ENCODE measurements at regions not wholly inside any gene's neighbourhood (a gene's known extent, or its start where the extent isn't known, plus 50 kb on each side); places are given as distances from the start of the nearest gene placed in this dataset.

DNA sequence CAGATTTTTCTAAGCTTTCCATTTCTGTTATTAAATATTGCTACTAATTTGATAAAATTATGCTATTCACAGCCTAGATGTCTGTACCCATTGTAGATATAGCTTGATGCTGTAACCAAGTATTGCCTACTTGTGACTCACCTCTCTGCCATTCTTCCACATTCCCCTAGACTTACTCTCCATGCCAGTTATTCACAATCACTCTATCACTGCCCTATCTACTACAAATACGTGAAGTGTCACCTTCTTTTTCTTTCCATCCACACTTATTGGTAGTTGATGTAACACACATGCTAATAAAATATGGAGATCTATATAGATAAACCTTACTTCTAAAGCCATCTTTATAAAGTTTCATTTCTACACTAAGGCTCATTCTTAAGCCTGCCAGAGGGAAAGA lies 179.4 kb upstream of the PACRGL start:
- Histone ChIP-seq H3K4me1 (ENCODE audit: control insufficient read depth, insufficient read depth, low read length) (no peaks in the 10 kb centered on the region), H3K9ac (ENCODE audit: low read depth, low read length) (no peak overlapping the region), H3K9me3 (ENCODE audit: control insufficient read depth, insufficient read depth, low read length) (no peaks in the 10 kb centered on the region), H3K27ac (ENCODE audit: low read depth, low read length) (no peak overlapping the region), H3K27me3 (ENCODE audit: control insufficient read depth, insufficient read depth, low read length) (no peaks in the 10 kb centered on the region), H3K36me3 (ENCODE audit: control insufficient read depth, insufficient read depth, low read length) (no peaks in the 10 kb centered on the region), H3K4me3 (ENCODE audit: low read depth, low read length) (no peak overlapping the region)

DNA sequence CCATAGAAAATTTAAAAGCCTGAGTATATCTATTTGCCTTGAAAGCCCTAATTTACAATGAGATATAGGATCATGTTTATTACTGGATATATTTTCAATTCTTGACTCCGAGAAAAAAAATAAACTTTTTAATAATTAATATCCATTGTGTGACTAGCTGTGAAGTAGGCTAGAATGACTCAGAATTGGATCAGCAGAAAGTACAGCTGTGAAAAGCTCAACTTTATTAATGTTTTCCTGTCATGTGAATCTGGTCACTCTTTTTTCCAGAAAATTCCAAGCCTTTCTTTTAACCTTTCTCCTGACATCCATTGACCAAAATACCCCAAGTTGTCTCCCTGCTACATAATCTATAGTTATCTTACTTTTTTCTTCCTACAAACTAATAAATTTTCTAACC lies 171.8 kb upstream of the PACRGL start:
- no peak overlapping the region for H3K9ac ChIP-seq (ENCODE audit: low read depth, low read length)
- no peaks in the 10 kb centered on the region for H3K9me3 ChIP-seq (ENCODE audit: control insufficient read depth, insufficient read depth, low read length)
- no peaks in the 10 kb centered on the region for H3K4me1 ChIP-seq (ENCODE audit: control insufficient read depth, insufficient read depth, low read length)
- no peaks in the 10 kb centered on the region for H3K36me3 ChIP-seq (ENCODE audit: control insufficient read depth, insufficient read depth, low read length)
- H3K27me3 ChIP-seq (ENCODE audit: control insufficient read depth, insufficient read depth, low read length) = no peaks in the 10 kb centered on the region
- no peak overlapping the region for H3K27ac ChIP-seq (ENCODE audit: low read depth, low read length)
- H3K4me3 ChIP-seq (ENCODE audit: low read depth, low read length) = no peak overlapping the region

DNA sequence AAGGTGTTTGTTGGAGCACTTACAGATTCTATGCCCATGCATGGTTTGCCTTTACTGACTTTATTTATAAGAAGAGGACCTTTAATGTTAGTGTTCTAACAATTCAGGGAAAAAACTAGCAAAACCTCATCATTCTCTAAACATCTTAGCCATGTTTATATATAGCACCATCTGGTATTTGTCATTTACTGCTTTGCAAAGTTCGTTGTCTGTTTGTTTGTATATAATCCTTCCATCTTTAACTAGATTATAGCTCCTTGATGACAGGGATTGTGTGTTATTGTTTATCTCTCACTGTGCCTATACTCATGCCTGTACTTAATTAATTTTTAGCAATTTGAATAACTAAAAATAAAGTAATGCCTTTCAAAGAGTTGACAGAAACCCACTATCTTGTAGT lies 170.6 kb upstream of the PACRGL start:
- H3K4me3 ChIP-seq (ENCODE audit: low read depth, low read length) = no peak overlapping the region
- no peaks in the 10 kb centered on the region for H3K4me1 ChIP-seq (ENCODE audit: control insufficient read depth, insufficient read depth, low read length)
- H3K27ac ChIP-seq (ENCODE audit: low read depth, low read length) = no peak overlapping the region
- no peaks in the 10 kb centered on the region for H3K36me3 ChIP-seq (ENCODE audit: control insufficient read depth, insufficient read depth, low read length)
- H3K9ac ChIP-seq (ENCODE audit: low read depth, low read length) = no peak overlapping the region
- H3K27me3 ChIP-seq (ENCODE audit: control insufficient read depth, insufficient read depth, low read length) = no peaks in the 10 kb centered on the region
- no peaks in the 10 kb centered on the region for H3K9me3 ChIP-seq (ENCODE audit: control insufficient read depth, insufficient read depth, low read length)

DNA sequence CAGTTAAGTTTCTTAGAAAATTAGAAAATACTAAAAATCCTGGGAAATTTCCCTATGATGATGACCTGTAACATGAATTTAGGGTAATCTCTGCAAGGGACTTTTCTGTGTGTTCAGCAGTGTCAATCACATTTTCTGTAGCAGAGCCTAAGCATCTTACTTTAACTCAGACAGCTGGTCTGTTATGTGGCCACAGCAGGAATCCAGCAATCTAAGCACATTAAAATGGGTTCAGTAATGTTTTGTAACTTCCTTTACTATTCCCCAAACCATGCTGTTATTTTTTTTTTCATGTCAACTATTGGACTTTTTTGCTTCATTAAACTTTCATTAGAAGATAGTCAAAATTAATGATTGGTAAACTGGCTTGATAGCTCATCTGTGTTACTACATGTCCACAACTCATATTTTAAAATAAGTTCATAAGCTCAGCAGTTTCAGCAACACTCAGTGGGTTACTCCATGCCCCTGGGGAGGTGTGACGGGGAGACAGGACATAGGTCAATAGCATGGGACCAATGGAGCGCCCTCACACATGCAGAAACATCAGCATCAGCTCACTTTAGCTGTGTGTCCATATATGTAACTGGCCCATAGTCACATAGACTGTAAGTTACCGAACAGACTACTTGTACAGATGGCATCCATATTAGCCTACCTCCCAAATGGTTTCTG lies 168.0 kb upstream of the PACRGL start:
- Histone ChIP-seq H3K4me1 (ENCODE audit: control insufficient read depth, insufficient read depth, low read length) (no peaks in the 10 kb centered on the region), H3K27ac (ENCODE audit: low read depth, low read length) (no peak overlapping the region), H3K36me3 (ENCODE audit: control insufficient read depth, insufficient read depth, low read length) (no peaks in the 10 kb centered on the region), H3K4me3 (ENCODE audit: low read depth, low read length) (no peak overlapping the region), H3K27me3 (ENCODE audit: control insufficient read depth, insufficient read depth, low read length) (no peaks in the 10 kb centered on the region), H3K9me3 (ENCODE audit: control insufficient read depth, insufficient read depth, low read length) (no peaks in the 10 kb centered on the region), H3K9ac (ENCODE audit: low read depth, low read length) (no peak overlapping the region)

DNA sequence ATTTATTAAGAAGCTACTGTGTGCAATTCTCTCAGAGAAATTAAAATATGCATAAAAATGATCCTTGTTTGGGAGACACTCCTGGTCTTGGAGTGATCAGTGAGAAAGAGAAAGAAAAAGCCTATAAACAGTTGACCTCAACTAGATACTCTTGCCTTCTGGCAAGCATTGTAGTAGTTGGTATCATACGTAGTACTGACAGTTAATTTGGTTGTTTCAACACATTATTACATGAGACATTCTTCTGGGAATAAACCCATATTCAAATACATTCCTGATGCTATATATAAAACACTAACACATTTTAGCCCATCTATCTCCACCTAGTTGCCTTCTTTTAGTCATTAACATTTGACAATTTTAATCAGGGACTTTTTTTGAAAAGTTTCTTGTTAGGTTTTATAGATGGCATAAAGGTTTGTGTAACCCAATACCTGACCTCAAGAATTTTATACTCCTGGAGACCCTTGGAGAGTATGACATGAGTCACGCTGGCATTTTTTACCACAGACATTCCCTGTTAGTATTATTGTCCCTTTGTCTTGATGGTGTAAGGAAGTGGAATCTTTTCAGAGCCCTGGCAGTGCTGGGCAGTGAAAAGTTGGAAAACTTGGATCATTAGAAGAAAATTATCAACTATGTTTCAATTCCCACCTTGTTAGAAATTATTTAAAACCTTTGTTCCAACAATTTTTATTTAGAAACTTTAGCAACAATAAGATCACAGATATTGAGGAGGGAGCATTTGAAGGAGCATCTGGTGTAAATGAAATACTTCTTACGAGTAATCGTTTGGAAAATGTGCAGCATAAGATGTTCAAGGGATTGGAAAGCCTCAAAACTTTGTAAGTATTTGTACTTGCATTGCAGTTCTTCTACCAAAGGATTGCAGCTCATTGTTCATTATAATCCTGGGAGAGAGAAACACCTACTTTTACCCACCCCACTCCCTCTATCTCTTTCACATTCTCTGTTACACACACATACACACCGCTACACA lies 167.1 kb upstream of the PACRGL start:
- no peaks in the 10 kb centered on the region for H3K9me3 ChIP-seq (ENCODE audit: control insufficient read depth, insufficient read depth, low read length)
- no peaks in the 10 kb centered on the region for H3K4me1 ChIP-seq (ENCODE audit: control insufficient read depth, insufficient read depth, low read length)
- no peaks in the 10 kb centered on the region for H3K27me3 ChIP-seq (ENCODE audit: control insufficient read depth, insufficient read depth, low read length)
- no peaks in the 10 kb centered on the region for H3K36me3 ChIP-seq (ENCODE audit: control insufficient read depth, insufficient read depth, low read length)
- no peak overlapping the region for H3K4me3 ChIP-seq (ENCODE audit: low read depth, low read length)
- no peak overlapping the region for H3K9ac ChIP-seq (ENCODE audit: low read depth, low read length)
- H3K27ac ChIP-seq (ENCODE audit: low read depth, low read length) = no peak overlapping the region

DNA sequence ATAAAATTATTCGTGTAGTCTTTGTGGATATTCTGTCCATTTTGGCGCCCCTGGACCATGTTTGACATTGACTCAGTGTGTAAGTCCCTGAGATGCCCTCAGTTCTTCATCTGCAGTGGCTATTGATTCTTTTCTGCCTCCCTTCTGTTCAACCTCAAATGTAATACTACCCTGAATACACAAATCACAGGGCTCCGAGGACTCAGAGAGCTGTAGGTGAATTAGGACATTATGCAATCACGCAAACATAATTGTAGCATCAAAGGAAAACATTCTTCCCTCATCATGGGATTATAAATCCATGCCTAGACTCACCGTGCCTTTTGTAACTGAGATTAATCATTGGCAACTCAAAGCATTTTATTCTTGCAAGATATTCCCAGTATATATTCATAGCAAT lies 161.4 kb upstream of the PACRGL start:
- H3K36me3 ChIP-seq (ENCODE audit: control insufficient read depth, insufficient read depth, low read length) = no peaks in the 10 kb centered on the region

DNA sequence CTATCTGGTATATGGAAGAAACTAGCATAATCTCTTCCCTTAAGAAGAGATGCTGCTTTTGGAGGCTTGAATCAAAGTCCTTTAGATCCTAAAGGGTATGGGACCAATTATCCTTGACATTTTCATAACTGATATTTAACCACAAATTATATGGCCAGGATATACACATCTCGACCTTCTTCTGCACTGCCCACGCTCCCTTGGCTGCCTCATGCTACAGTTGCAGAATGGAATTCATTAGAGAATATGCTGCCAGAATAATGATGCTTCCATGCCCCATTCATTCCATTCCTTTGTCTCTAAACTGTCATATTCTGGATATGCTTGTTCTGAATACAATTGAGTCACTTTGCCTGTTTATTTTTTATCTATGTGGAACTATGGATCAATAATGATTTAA lies 157.1 kb upstream of the PACRGL start:
- H3K9me3 ChIP-seq (ENCODE audit: control insufficient read depth, insufficient read depth, low read length) = no peaks in the 10 kb centered on the region
- no peak overlapping the region for H3K27ac ChIP-seq (ENCODE audit: low read depth, low read length)
- no peak overlapping the region for H3K4me3 ChIP-seq (ENCODE audit: low read depth, low read length)
- no peaks in the 10 kb centered on the region for H3K27me3 ChIP-seq (ENCODE audit: control insufficient read depth, insufficient read depth, low read length)
- H3K4me1 ChIP-seq (ENCODE audit: control insufficient read depth, insufficient read depth, low read length) = no peaks in the 10 kb centered on the region
- H3K9ac ChIP-seq (ENCODE audit: low read depth, low read length) = no peak overlapping the region
- H3K36me3 ChIP-seq (ENCODE audit: control insufficient read depth, insufficient read depth, low read length) = no peaks in the 10 kb centered on the region

More for the DNA sequence above, 161.4 kb upstream of the PACRGL start:
- Histone ChIP-seq H3K4me1 (ENCODE audit: control insufficient read depth, insufficient read depth, low read length) (no peaks in the 10 kb centered on the region), H3K4me3 (ENCODE audit: low read depth, low read length) (no peak overlapping the region), H3K27ac (ENCODE audit: low read depth, low read length) (no peak overlapping the region), H3K27me3 (ENCODE audit: control insufficient read depth, insufficient read depth, low read length) (no peaks in the 10 kb centered on the region), H3K9ac (ENCODE audit: low read depth, low read length) (no peak overlapping the region), H3K9me3 (ENCODE audit: control insufficient read depth, insufficient read depth, low read length) (no peaks in the 10 kb centered on the region)

DNA sequence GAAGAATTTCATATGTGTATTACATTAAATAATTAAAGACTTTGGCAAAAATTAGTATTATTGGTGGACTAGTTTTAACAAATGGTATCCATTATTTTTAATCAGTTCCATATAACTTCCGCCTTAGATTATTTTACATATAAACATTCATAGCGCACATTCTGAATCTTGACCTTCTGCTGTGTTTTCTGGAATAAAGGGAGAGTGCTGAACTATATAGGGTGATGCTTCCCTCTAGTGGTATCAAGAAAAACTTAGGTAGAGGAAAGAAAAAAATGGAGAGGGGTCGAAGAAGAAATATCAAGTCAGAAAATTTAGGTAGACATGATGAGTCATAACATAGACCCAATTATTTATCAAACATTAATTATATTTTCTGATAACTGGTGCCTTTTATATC lies 155.6 kb upstream of the PACRGL start:
- no peaks in the 10 kb centered on the region for H3K27me3 ChIP-seq (ENCODE audit: control insufficient read depth, insufficient read depth, low read length)
- no peak overlapping the region for H3K9ac ChIP-seq (ENCODE audit: low read depth, low read length)
- no peaks in the 10 kb centered on the region for H3K36me3 ChIP-seq (ENCODE audit: control insufficient read depth, insufficient read depth, low read length)
- H3K4me1 ChIP-seq (ENCODE audit: control insufficient read depth, insufficient read depth, low read length) = no peaks in the 10 kb centered on the region
- H3K27ac ChIP-seq (ENCODE audit: low read depth, low read length) = no peak overlapping the region
- H3K4me3 ChIP-seq (ENCODE audit: low read depth, low read length) = no peak overlapping the region
- no peaks in the 10 kb centered on the region for H3K9me3 ChIP-seq (ENCODE audit: control insufficient read depth, insufficient read depth, low read length)

DNA sequence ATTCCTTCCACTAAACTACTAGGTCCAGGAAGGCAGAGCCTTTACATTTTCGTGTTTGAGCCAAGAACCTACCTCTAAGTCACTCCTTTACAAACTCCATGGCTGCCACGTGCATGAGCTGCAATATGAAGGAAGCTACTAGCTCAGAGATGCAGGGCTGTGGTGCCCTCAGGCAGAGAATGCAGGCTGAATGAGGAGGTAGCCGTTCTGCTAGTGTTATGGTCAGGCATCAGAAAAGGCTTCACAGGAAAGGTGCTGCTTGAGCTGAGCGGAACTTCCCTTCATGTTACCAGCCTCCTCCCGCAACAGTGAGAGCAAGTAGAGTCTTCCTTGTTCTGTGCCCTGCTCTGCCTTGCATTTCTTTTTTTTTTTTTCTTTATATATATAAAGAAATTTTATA lies 148.3 kb upstream of the PACRGL start:
- no peak overlapping the region for H3K27ac ChIP-seq (ENCODE audit: low read depth, low read length)
- H3K36me3 ChIP-seq (ENCODE audit: control insufficient read depth, insufficient read depth, low read length) = no peaks in the 10 kb centered on the region
- peaks cover 14% of the 10 kb centered on the region for H3K4me1 ChIP-seq (ENCODE audit: control insufficient read depth, insufficient read depth, low read length)
- H3K9ac ChIP-seq (ENCODE audit: low read depth, low read length) = no peak overlapping the region
- no peaks in the 10 kb centered on the region for H3K27me3 ChIP-seq (ENCODE audit: control insufficient read depth, insufficient read depth, low read length)
- no peak overlapping the region for H3K4me3 ChIP-seq (ENCODE audit: low read depth, low read length)
- H3K9me3 ChIP-seq (ENCODE audit: control insufficient read depth, insufficient read depth, low read length) = no peaks in the 10 kb centered on the region

DNA sequence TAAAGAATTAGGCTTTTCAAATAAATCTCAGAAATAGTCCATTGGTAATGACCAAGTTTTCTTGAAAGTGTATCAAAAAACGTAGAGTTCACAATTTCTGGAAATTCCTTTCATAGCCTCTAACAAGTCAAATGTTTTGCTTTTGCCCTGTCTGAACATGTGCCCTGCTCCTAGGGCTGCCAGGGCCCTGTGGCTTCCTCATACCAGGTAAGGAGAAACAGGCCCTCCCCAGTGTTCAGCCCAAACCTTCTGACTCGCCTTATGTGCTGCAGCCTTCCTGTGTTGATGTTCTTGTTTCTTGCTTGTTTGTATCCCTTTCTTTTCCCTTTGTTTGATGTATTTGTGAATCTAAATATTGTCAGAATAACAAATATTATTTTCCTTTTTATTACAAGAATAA lies 146.1 kb upstream of the PACRGL start:
- Histone ChIP-seq H3K4me1 (ENCODE audit: control insufficient read depth, insufficient read depth, low read length) (peaks cover 14% of the 10 kb centered on the region), H3K4me3 (ENCODE audit: low read depth, low read length) (no peak overlapping the region), H3K27ac (ENCODE audit: low read depth, low read length) (no peak overlapping the region), H3K36me3 (ENCODE audit: control insufficient read depth, insufficient read depth, low read length) (no peaks in the 10 kb centered on the region), H3K9ac (ENCODE audit: low read depth, low read length) (no peak overlapping the region), H3K9me3 (ENCODE audit: control insufficient read depth, insufficient read depth, low read length) (no peaks in the 10 kb centered on the region), H3K27me3 (ENCODE audit: control insufficient read depth, insufficient read depth, low read length) (no peaks in the 10 kb centered on the region)

DNA sequence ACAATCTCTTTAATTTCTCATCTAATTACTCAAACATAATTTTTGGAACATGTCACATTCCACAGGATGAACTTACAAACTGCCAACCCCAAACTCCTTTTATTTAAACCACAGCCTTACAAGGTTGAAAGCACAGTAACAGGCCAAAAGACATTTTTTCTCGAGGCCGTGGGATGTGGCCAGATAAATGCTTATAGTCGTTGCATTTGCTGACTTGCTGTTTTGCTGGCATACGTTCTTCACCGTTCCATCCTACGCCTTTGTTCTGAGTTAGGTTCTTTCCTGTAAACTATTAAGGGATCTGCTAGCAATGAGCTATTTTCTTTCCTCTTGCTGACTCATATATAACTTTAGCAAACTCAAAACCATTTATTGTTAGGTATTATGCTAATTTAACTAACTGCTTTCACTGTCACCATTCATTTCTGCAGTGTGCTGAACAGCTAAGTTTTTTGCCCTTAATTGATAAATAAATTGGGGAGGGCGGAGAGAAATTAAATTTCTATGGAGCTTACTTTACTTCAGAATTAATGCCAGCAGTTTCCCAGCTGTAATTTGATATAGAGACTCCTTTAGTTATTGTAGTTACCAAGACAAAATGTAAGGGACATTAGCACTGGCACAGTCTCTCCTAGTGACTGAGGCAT lies 135.1 kb upstream of the PACRGL start:
- Histone ChIP-seq H3K9ac (ENCODE audit: low read depth, low read length) (no peak overlapping the region), H3K4me1 (ENCODE audit: control insufficient read depth, insufficient read depth, low read length) (peaks cover 13% of the 10 kb centered on the region), H3K27ac (ENCODE audit: low read depth, low read length) (no peak overlapping the region), H3K36me3 (ENCODE audit: control insufficient read depth, insufficient read depth, low read length) (no peaks in the 10 kb centered on the region), H3K27me3 (ENCODE audit: control insufficient read depth, insufficient read depth, low read length) (no peaks in the 10 kb centered on the region), H3K9me3 (ENCODE audit: control insufficient read depth, insufficient read depth, low read length) (no peaks in the 10 kb centered on the region), H3K4me3 (ENCODE audit: low read depth, low read length) (no peak overlapping the region)
